ENCODE measurements at regions not wholly inside any gene's neighbourhood (a gene's known extent, or its start where the extent isn't known, plus 50 kb on each side); places are given as distances from the start of the nearest gene placed in this dataset.
A peak's percentile ranks its signal among the peaks of the same experiment; 100 is the strongest.

DNA sequence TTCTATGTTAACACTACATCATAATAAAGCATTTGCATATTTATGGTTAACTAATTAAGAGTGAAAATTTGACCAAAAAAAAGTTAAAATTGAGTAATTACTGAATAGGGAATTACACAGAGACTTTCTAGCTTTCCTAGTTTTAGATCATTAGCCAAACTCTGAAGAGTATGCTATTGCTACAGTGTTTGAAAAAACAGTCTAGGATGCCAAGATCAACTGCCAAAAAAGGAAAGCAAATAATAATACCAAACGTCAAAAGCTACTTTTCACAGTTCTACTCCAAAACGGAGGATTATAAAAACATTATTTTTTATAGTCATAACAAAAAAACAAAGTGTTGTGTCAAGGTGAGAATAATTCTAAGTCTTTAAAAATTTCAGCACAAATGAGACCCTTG, 359.8 kb upstream of the CTSO start:
- Mint-ChIP-seq H3K4me3 (no peak overlapping the region), H3K36me3 (peaks cover 3% of the 10 kb centered on the region), H3K4me1 (peaks cover 9% of the 10 kb centered on the region), H3K27me3 (ENCODE audit: low read depth) (no peaks in the 10 kb centered on the region), H3K9me3 (peaks cover 30% of the 10 kb centered on the region), H3K27ac (no peak overlapping the region)
- TF ChIP-seq, protein P1, sequence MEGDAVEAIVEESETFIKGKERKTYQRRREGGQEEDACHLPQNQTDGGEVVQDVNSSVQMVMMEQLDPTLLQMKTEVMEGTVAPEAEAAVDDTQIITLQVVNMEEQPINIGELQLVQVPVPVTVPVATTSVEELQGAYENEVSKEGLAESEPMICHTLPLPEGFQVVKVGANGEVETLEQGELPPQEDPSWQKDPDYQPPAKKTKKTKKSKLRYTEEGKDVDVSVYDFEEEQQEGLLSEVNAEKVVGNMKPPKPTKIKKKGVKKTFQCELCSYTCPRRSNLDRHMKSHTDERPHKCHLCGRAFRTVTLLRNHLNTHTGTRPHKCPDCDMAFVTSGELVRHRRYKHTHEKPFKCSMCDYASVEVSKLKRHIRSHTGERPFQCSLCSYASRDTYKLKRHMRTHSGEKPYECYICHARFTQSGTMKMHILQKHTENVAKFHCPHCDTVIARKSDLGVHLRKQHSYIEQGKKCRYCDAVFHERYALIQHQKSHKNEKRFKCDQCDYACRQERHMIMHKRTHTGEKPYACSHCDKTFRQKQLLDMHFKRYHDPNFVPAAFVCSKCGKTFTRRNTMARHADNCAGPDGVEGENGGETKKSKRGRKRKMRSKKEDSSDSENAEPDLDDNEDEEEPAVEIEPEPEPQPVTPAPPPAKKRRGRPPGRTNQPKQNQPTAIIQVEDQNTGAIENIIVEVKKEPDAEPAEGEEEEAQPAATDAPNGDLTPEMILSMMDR (IDR thresholded peaks at IDR 0.05; ENCODE audit: unreplicated experiment) = no peak
- DNase-seq (ENCODE audit: low spot score in 2 of 2, unreplicated experiment in 2 of 2) = no peak

DNA sequence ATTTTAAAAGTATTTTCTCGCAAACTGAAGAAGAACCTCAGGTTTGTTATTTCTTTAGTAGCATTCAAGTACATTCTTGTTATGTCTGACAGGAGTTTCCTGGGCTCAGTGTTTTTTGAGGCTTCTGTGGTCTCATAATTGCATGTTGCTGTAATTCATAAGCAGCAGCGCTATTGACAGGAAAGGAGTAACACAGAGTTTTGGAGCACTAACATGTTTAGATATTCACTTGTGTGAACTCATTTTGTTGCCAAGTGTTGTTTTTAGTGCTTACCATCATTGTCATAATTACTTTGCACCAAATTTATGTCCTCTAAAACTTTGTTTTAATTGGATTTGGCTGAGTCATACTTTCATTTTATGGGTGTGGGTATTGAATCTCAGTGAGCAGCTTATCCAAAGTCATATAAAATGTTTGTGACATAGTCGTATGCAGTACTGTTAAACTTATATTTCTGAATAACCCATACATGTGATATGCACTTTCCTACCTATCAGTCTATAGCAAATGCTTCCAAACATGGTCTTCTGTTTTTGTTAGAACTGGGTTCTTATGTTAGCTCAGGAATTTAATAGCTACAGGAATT, 358.7 kb upstream of the CTSO start:
- TF ChIP-seq, protein P1 (IDR thresholded peaks at IDR 0.05; ENCODE audit: unreplicated experiment) = no peak
- no peak for DNase-seq (ENCODE audit: low spot score in 2 of 2, unreplicated experiment in 2 of 2)
- peaks cover 9% of the 10 kb centered on the region for H3K4me1 Mint-ChIP-seq
- H3K27me3 Mint-ChIP-seq (ENCODE audit: low read depth) = no peaks in the 10 kb centered on the region
- peaks cover 21% of the 10 kb centered on the region for H3K9me3 Mint-ChIP-seq
- H3K27ac Mint-ChIP-seq = no peak overlapping the region
- no peak overlapping the region for H3K4me3 Mint-ChIP-seq
- peaks cover 3% of the 10 kb centered on the region for H3K36me3 Mint-ChIP-seq

DNA sequence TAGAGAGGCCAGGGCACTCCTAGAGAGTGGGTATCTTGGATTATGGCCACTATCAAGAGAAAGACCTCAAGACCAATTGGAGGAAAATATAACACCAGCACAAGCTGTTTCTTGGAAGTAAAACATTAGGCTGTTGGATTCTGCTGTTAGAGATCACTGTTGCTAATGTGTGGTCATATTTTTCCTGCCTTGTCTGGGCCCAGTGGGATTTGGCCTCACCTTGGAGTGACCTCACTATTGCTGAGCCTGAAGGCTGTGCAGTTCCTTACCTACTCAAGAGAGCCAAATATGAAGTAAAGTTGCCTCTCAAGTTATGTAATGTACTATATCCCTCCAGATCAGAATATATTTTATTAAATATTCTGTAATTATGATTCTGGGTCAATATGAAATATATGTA, 355.4 kb upstream of the CTSO start:
- H3K27ac Mint-ChIP-seq = no peak overlapping the region
- peaks cover 9% of the 10 kb centered on the region for H3K4me1 Mint-ChIP-seq
- no peak overlapping the region for H3K4me3 Mint-ChIP-seq
- H3K27me3 Mint-ChIP-seq (ENCODE audit: low read depth) = no peaks in the 10 kb centered on the region
- H3K9me3 Mint-ChIP-seq = peaks cover 4% of the 10 kb centered on the region
- no peaks in the 10 kb centered on the region for H3K36me3 Mint-ChIP-seq
- TF ChIP-seq, protein P1 (IDR thresholded peaks at IDR 0.05; ENCODE audit: unreplicated experiment) = no peak
- DNase-seq (ENCODE audit: low spot score in 2 of 2, unreplicated experiment in 2 of 2) = no peak

DNA sequence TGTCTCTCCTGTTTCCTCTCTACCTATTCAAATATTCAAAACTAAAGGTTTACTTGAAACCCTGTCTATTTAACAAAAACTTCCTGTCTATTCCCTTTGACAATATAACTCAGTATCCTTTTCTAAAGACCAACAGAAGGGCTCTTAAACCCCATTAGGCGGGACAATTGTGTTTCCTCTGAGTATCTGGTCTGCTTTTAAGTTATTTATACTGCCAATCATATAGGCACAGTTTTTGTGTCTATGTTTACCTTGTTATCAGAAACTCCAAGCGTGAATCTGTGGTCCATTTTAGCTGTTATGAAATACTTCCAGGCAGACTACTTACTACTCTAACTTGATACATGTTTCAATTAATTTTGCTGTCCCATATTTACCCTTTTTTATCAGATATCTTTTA, 350.0 kb upstream of the CTSO start:
- Mint-ChIP-seq H3K9me3 (peaks cover 9% of the 10 kb centered on the region), H3K27ac (no peak overlapping the region), H3K4me1 (no peaks in the 10 kb centered on the region), H3K36me3 (no peaks in the 10 kb centered on the region), H3K4me3 (no peak overlapping the region), H3K27me3 (ENCODE audit: low read depth) (no peaks in the 10 kb centered on the region)
- no peak for DNase-seq (ENCODE audit: low spot score in 2 of 2, unreplicated experiment in 2 of 2)
- TF ChIP-seq, protein P1 (IDR thresholded peaks at IDR 0.05; ENCODE audit: unreplicated experiment) = no peak

DNA sequence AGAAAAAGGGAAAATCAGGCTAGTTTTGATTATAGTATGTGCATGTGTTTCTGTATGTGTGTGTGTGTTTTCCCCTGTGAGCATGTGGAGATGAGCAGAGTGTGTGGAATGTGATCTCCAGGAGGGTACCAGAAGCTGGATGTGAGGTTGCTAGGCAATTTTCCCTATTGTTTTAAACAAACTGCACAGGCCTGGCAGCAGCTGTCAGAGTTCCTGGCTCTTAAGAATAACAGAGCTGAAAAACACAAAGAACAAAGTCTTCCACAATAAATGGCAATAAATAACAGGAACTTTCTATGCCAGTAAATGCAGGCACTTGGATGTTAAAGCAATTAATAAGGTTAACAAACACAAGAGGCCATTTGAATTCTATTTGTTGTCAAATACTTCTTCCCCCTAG, 344.6 kb upstream of the CTSO start:
- peak overlapping the region; percentile 1 for H3K27ac Mint-ChIP-seq
- peaks cover 9% of the 10 kb centered on the region for H3K9me3 Mint-ChIP-seq
- no peaks in the 10 kb centered on the region for H3K36me3 Mint-ChIP-seq
- no peak overlapping the region for H3K4me3 Mint-ChIP-seq
- no peaks in the 10 kb centered on the region for H3K27me3 Mint-ChIP-seq (ENCODE audit: low read depth)
- peaks cover 40% of the 10 kb centered on the region for H3K4me1 Mint-ChIP-seq
- no peak for DNase-seq (ENCODE audit: low spot score in 2 of 2, unreplicated experiment in 2 of 2)
- TF ChIP-seq, protein P1 (IDR thresholded peaks at IDR 0.05; ENCODE audit: unreplicated experiment) = no peak

Measured in mesothelial cell of epicardium (in vitro differentiated cells).